Prostate gland (tissue), 2 donors: ENCODE measurements at regions not wholly inside any gene's neighbourhood (a gene's known extent, or its start where the extent isn't known, plus 50 kb on each side); places are given as distances from the start of the nearest gene placed in this dataset.

Experiments
- CTCF ChIP-seq, 4 experiments: fragments of 200-600 bp in 2 of 4; fragments of 450-650 bp in 2 of 4; sonication (generic) in 2 of 4; IDR thresholded peaks; 1 replicate in 3 of 4; 2 replicates in 1 of 4; pipeline ENCODE4 v1.5.1; 2016 to 2019; ENCODE audit warnings: antibody characterized with exemption in 4 of 4, mild to moderate bottlenecking in 2 of 4, moderate library complexity in 2 of 4
- POLR2A ChIP-seq: fragments of 450-650 bp; IDR thresholded peaks from one replicate; pipeline ENCODE4 v1.6.1; 2016; ENCODE audit warnings: antibody characterized with exemption, mild to moderate bottlenecking

- no peak for TF ChIP-seq CTCF (IDR thresholded peaks at IDR 0.05)
- TF ChIP-seq POLR2A, result no peak
Observed at GRCh38 chr4:83929550-83929949, 393.6 kb downstream of the GPAT3 start.
